HG03097 (cell line): ENCODE measurements at regions not wholly inside any gene's neighbourhood (a gene's known extent, or its start where the extent isn't known, plus 50 kb on each side); places are given as distances from the start of the nearest gene placed in this dataset.
"Not testable (repeated sequence)": the region's sequence is repeated elsewhere in the genome, so short reads cannot be mapped to it uniquely, and the experiment has no call there.

Source experiments
- ATAC-seq: cut with Tn5 transposase; IDR thresholded peaks from one replicate; pipeline ENCODE4 v1.9.1; 2021; ENCODE audit not compliant: unreplicated experiment, low FRiP score

DNA sequence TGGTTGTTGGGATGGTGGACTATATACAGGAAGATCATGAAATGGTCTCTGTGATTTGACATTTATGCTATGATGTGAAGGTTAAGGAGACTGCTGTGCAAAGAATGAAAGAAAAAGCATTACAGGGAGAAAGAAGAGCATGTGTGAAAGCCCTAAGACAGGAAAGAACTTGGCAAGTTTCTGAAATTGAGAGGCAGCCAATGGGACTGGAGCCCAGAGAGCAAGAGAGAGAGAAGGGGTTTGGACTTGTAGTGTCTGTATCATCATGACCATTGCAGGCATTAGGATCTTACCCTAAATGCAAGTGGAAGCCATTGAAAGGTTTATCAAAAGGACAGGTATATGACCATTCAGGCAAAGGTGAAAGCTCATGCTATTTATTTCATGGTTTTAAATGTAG is 147.1 kb downstream of the NAA11 start:
- ATAC-seq: no peak

- no peak for ATAC-seq
Measured at GRCh38 chr4:79177388-79177787, 148.5 kb downstream of the NAA11 start.

DNA sequence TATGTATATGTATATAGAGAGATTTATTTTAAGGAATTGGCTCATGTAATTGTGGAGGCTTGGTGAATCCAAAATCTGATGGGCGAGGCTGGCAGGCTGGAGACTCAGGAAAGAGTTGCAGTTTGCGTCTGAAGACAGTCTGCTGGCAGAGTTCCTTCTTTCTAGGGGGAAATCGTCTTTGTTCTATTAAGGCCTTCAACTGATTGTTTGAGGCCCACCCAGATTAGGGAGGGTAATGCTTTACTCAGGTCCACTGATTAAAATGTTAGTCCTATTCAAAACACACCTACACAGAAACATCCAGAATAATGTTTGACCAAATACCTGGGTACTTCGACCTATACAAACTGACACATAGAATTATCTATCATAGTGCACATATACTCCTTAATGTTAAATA is 149.5 kb downstream of the NAA11 start:
- no peak for ATAC-seq

GRCh38 chr4:79175716-79176115 is 150.1 kb downstream of the NAA11 start:
- ATAC-seq: no peak

DNA sequence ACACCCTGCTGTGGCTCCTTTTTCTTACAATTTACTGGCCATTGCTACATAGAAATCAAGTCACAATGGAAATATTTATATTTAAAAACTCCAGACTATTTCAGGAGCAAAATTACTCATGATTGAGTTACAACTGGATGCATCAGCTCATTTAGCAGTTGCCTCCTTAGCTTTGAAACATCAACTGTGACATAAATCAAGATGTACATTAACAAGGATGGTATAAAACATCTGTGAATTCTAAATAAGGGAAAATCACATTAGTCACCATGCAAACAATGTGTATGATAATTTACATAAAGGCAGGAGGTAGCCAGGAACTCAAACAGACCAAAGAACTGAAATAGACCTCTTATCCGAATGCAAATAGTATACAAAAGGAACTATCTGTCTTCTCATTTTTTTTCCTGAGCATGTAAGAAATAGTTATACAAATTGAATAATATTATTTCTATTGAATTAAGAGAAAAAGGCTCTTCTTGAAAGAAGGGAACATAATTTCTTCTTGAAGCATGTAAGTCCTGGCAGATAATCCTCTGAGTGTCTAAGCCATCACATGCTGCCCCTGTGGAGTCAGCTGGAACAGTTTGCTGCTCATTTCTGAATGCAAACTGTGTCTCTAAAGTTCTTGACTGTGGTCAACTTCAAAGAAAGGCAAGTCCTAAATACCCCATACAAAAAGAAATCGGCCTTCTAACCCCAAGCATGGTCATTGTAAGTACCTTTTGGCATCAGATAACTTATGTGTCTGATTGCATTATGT is 151.2 kb downstream of the NAA11 start:
- no peak for ATAC-seq

- no peak for ATAC-seq
Measured at GRCh38 chr4:79173186-79173585, 152.7 kb downstream of the NAA11 start.

- no peak for ATAC-seq
Measured at GRCh38 chr4:79170077-79170476, 155.8 kb downstream of the NAA11 start.

GRCh38 chr4:79164907-79165610 is 160.8 kb downstream of the NAA11 start:
- no peak for ATAC-seq

DNA sequence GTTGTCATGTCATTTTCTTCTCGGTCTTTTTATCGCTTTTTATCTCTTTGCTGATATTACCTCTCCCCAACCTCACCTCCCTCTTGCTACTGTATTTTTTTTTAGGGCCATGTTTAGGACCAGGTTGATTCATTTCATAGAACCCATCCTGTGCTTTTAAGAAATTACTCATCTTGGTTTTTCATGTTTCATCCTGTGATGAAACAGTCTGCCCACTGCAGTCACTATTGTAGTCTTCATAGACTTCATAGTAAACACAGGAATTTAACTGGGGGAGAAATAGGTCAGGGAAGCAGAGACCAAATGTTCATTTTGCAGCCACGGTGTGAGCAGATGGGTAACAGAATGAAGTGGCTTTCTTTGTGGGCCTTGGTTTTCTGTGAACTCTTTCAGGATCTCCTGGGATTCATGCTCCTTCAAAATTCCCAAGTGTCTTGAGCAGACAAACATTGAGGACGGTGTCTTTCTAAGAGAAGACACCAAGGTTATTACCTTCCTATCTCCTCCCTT is 161.8 kb downstream of the NAA11 start:
- no peak for ATAC-seq

DNA sequence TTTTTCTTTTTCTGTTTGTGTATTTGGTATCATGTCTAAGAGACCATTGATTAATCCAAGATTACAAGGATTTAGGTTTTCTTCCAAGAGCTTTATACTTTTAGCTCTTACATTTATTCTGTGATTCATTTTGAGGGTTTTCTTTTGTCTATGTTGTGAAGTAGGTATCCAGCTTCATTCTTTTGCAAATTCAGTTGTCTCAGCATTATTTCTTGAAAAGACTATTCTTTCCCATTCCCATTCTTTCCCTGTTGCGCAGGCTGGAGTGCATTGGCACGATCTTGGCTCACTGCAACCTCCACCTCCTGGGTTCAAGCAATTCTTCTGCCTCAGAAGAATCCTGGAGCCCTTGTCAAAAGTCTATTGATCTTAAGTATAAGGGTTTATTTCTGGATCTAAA is 164.9 kb downstream of the NAA11 start:
- ATAC-seq: no peak

DNA sequence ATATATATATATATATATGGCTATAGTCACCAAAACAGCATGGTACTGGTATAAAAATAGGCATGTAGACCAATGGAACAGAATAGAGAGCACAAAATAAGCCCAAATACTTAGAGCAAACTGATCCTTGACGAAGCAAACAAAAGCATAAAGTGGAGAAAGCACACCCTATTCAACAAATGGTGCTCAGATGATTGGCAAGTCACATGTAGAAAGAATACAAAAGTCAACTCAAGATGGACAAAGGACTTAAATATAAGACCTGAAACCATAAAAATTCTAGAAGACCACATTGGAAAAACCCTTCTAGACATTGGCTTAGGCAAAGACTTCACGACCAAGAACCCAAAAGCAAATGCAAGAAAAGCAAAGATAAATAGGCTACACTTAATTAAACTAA is 167.2 kb downstream of the NAA11 start:
- ATAC-seq: not testable (repeated sequence)

GRCh38 chr4:79155336-79155735 is 170.5 kb downstream of the NAA11 start:
- no peak for ATAC-seq

GRCh38 chr4:79150820-79151416 is 174.9 kb downstream of the NAA11 start:
- ATAC-seq: no peak

GRCh38 chr4:79148369-79148768 is 177.5 kb downstream of the NAA11 start:
- no peak for ATAC-seq

- no peak for ATAC-seq
Measured at GRCh38 chr4:79147251-79147650, 178.6 kb downstream of the NAA11 start.

- no peak for ATAC-seq
Measured at GRCh38 chr4:79141530-79141929, 184.3 kb downstream of the NAA11 start.

DNA sequence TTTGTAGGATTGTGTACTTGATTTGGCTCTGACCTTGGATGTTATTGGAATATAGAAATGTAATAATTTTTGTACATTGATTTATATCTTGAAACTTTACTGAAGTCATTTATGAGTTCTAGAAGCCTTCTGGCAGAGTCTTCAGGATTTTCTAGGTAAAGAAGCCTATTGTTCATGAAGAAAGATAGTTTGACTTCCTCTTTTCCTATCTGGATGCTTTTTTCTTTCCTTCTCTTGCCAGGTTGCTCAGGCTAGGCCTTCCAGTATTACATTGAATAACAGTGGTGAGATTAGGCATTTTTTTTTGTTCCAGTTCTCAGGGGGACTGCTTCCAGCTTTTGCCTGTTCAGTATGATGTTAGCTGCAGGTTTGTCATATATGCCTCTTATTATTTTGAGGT is 191.1 kb downstream of the NAA11 start:
- ATAC-seq: no peak

DNA sequence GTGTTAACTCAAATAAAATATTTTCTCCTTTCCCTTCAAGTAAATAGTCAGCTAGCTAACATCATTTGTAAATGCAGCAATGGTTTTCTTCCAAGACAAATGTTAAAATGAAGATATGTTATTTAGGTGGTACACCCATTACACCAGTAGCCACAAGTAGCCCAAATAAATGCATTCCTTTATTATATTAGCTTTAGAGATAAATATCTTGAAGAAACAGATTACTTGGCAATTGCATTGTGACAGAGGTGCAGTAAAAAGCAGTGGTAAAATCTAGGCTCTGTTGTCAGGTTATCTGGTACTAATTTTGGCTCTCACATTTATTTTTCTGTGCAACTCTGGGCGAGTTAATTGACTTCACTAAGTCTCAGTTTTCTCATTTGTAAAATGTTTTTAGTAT is 193.0 kb downstream of the NAA11 start:
- ATAC-seq: no peak

GRCh38 chr4:79121875-79122358 is 182.7 kb upstream of the PAQR3 start:
- no peak for ATAC-seq

- ATAC-seq: no peak
Measured at GRCh38 chr4:79121223-79121622, 182.0 kb upstream of the PAQR3 start.

GRCh38 chr4:79117051-79117450 is 177.8 kb upstream of the PAQR3 start:
- not testable (repeated sequence) for ATAC-seq
